ENCODE measurements at regions not wholly inside any gene's neighbourhood (a gene's known extent, or its start where the extent isn't known, plus 50 kb on each side); places are given as distances from the start of the nearest gene placed in this dataset.

- Mint-ChIP-seq H3K36me3 (ENCODE audit: low read depth) (no peaks in the 10 kb centered on the region), H3K4me1 (no peaks in the 10 kb centered on the region), H3K4me3 (no peak overlapping the region), H3K9me3 (no peaks in the 10 kb centered on the region), H3K27ac (no peak overlapping the region), H3K27me3 (ENCODE audit: low read depth, poor library complexity) (no peaks in the 10 kb centered on the region)
- DNase-seq = no peak
- TF ChIP-seq CTCF (IDR thresholded peaks at IDR 0.05) = no peak
Measured at GRCh38 chr4:18297684-18298083, 276.1 kb upstream of the LCORL start.

GRCh38 chr4:18296411-18296810 lies 274.9 kb upstream of the LCORL start:
- H3K4me3 Mint-ChIP-seq = no peak overlapping the region
- no peak for TF ChIP-seq CTCF (IDR thresholded peaks at IDR 0.05)
- no peak overlapping the region for H3K27ac Mint-ChIP-seq
- H3K9me3 Mint-ChIP-seq = peaks cover 4% of the 10 kb centered on the region
- H3K4me1 Mint-ChIP-seq = peaks cover under 1% of the 10 kb centered on the region
- H3K27me3 Mint-ChIP-seq (ENCODE audit: low read depth, poor library complexity) = no peaks in the 10 kb centered on the region
- no peaks in the 10 kb centered on the region for H3K36me3 Mint-ChIP-seq (ENCODE audit: low read depth)
- no peak for DNase-seq

- no peak for TF ChIP-seq CTCF (IDR thresholded peaks at IDR 0.05)
- H3K27ac Mint-ChIP-seq = no peak overlapping the region
- DNase-seq = no peak
- H3K4me3 Mint-ChIP-seq = no peak overlapping the region
- no peaks in the 10 kb centered on the region for H3K36me3 Mint-ChIP-seq (ENCODE audit: low read depth)
- peaks cover 4% of the 10 kb centered on the region for H3K9me3 Mint-ChIP-seq
- peaks cover 5% of the 10 kb centered on the region for H3K4me1 Mint-ChIP-seq
- H3K27me3 Mint-ChIP-seq (ENCODE audit: low read depth, poor library complexity) = no peaks in the 10 kb centered on the region
Measured at GRCh38 chr4:18294846-18295245, 273.3 kb upstream of the LCORL start.

- no peak overlapping the region for H3K4me3 Mint-ChIP-seq
- H3K36me3 Mint-ChIP-seq (ENCODE audit: low read depth) = no peaks in the 10 kb centered on the region
- H3K9me3 Mint-ChIP-seq = peaks cover 4% of the 10 kb centered on the region
- no peaks in the 10 kb centered on the region for H3K27me3 Mint-ChIP-seq (ENCODE audit: low read depth, poor library complexity)
- peaks cover 5% of the 10 kb centered on the region for H3K4me1 Mint-ChIP-seq
- H3K27ac Mint-ChIP-seq = no peak overlapping the region
- DNase-seq = no peak
- TF ChIP-seq CTCF (IDR thresholded peaks at IDR 0.05) = no peak
Measured at GRCh38 chr4:18294021-18294420, 272.5 kb upstream of the LCORL start.

- Mint-ChIP-seq H3K27ac (no peak overlapping the region), H3K27me3 (ENCODE audit: low read depth, poor library complexity) (no peaks in the 10 kb centered on the region), H3K4me3 (no peak overlapping the region), H3K4me1 (peaks cover 5% of the 10 kb centered on the region), H3K9me3 (peaks cover 4% of the 10 kb centered on the region), H3K36me3 (ENCODE audit: low read depth) (no peaks in the 10 kb centered on the region)
- no peak for TF ChIP-seq CTCF (IDR thresholded peaks at IDR 0.05)
- DNase-seq = no peak
Measured at GRCh38 chr4:18292411-18292810, 270.9 kb upstream of the LCORL start.

- Mint-ChIP-seq H3K27ac (no peak overlapping the region), H3K36me3 (ENCODE audit: low read depth) (no peaks in the 10 kb centered on the region), H3K9me3 (peaks cover 4% of the 10 kb centered on the region), H3K4me1 (peaks cover 5% of the 10 kb centered on the region), H3K4me3 (no peak overlapping the region), H3K27me3 (ENCODE audit: low read depth, poor library complexity) (no peaks in the 10 kb centered on the region)
- no peak for DNase-seq
- no peak for TF ChIP-seq CTCF (IDR thresholded peaks at IDR 0.05)
Measured at GRCh38 chr4:18291981-18292380, 270.4 kb upstream of the LCORL start.
